Hematopoietic multipotent progenitor cell treated with erythropoietin and hydrocortisone succinate and interleukin-3 and kit ligand, for 17 days (in vitro differentiated cells): ENCODE measurements at regions not wholly inside any gene's neighbourhood (a gene's known extent, or its start where the extent isn't known, plus 50 kb on each side); places are given as distances from the start of the nearest gene placed in this dataset.
"Not testable (repeated sequence)": the region's sequence is repeated elsewhere in the genome, so short reads cannot be mapped to it uniquely, and the experiment has no call there.

Experiments used
- DNase-seq: peaks from one replicate; pipeline ENCODE4 v3.0.0-alpha.2; 2015; ENCODE audit warnings: low spot score

DNA sequence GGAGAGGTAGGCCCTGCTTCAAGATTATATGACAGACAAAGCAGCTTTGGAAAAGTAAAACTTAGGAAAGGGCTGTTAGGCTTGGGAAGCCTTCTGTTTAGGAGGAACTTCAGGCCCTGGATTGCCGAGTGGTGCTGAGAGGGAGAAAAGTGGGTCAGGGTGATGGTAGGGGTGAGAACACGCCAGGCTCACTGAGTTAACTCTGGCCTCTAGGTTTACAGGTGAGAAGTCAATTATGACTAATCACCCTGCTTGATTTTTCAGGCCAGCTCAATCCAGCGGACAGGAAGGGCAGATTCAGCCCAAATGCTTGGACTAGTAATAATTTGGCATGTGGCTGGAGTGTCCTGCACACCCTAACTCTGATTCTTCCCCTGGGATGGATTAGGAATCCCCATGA is 365.1 kb upstream of the LMCD1 start:
- no peak for DNase-seq

DNA sequence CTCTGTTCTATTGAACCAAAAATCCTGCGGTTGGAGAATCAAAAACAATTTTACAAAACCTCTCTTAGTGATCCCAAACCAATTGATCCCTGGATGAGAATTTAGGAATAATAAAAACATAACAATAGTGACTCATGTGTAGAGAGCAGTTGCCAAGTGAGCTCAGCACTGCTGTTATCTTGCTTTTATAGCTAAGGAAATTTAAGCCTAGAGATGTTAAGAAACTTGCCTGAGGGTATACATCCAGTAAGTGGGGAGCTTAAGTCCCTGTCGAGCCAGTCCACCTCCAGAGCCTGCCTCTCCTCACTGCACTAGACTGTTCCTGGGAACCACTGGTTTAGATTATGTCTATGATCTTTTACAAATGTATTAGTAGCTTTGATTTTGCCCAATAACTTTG is 358.4 kb upstream of the LMCD1 start:
- DNase-seq, result no peak

- DNase-seq, result no peak
These were observed 356.0 kb upstream of the LMCD1 start for GRCh38 chr3:8145661-8146060.

- no peak for DNase-seq
These were observed 353.9 kb upstream of the LMCD1 start for GRCh38 chr3:8147711-8148110.

DNA sequence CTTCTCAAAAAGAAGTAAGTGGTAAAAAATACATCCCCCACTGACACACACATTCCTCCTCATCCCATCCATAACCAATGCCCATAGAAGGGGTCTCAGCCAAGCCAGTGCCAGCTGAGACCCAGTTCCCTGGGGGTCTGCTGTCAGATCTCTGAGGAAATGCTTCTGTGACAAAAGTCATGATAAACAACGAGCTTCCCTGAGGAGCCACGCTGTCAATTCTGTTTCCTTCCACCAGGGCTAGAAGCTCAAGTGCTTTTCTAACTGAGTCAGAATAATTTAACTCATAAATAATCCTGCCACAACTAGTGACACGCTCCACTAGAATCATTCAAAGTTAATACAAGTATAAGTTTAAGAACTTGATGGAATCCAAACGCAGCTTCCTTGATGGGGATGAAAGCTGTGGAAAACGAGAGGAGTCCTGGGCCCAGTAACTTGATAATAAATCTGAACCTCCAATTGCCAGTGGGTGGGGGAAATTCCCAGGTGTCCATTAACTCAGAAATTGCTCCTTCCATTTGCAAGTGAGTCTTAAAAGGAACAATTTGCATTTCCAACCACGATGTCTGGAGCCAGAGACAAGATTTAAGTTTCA is 348.7 kb upstream of the LMCD1 start:
- DNase-seq, result no peak

DNA sequence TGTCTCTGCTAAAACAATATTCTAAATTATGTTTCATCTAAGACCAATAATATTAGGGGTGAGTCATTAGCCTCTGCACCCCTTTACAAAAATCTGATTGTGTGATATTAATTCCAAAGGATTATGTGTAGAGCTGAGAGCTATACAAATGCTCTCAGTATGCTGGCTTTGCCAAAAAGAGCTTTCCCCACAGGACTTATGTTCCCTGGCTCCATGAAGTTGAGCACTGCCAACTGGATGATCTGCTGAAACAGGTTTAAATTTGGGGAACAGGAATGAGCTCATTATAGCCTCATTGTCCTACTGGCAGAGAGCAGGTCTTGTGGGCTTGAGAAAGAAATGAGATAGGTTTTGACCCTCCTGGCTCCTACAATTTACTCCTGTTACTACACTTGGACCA is 347.8 kb upstream of the LMCD1 start:
- no peak for DNase-seq

GRCh38 chr3:8154617-8155016 is 347.0 kb upstream of the LMCD1 start:
- no peak for DNase-seq

DNA sequence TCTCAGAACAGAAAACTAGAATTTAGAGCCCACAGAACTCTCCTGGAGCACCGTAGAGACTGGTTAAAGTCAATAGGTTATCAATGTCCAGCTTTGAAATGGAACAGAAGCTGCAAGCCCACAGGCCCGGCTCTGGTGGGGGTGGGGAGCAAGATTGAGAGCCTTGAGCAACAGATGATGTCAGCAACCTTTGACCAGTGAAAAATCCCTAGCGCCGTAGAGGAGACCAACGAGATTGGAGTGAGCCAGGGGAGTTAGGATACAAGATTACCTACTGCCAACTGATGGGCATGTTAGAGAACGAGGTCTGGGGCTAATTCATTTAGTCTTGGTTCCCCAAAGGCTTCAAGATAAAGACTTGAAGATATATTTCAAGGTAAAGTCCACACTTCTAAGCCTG is 345.5 kb upstream of the LMCD1 start:
- DNase-seq, result no peak

GRCh38 chr3:8156831-8157230 is 344.8 kb upstream of the LMCD1 start:
- DNase-seq, result no peak

DNA sequence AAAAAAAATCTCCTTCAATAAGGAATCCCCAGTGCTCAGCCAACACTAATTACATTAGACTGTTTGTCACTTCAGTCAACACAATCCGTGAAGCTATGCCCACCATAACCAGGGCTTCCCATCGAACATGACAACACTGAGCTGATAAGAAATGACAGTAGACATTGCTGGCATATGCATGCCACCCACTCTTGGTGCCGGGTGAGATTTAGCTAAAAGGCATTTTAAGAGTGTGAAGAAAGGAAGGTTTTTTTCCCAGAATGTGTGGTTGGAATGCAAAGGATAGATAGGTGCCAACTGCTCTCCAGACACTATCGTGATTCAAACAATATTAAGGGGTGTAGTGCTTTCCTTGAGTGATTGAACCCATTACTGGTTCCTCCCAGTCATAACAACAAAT is 344.0 kb upstream of the LMCD1 start:
- no peak for DNase-seq

DNA sequence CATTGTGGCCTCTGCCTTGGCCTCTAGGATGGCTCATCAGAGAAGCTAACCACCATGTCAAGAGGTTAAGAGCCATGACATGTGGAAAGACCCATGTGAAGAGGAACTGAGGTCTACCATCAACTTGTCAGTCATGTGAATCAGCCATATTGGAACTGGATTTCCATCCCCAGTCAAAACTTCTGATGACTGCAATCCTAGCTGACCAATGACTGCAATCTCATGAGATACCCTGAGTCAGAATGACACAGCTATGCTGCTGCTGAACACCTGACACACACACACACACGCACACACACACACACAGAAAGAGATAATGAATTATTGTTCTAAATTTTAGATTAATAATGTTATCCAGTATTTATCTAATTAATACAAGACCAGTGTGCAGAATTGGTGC is 337.5 kb upstream of the LMCD1 start:
- no peak for DNase-seq

- DNase-seq, result no peak
These were observed 335.6 kb upstream of the LMCD1 start for GRCh38 chr3:8166014-8166413.

- no peak for DNase-seq
These were observed 330.6 kb upstream of the LMCD1 start for GRCh38 chr3:8170971-8171508.

- no peak for DNase-seq
These were observed 327.7 kb upstream of the LMCD1 start for GRCh38 chr3:8173892-8174291.

DNA sequence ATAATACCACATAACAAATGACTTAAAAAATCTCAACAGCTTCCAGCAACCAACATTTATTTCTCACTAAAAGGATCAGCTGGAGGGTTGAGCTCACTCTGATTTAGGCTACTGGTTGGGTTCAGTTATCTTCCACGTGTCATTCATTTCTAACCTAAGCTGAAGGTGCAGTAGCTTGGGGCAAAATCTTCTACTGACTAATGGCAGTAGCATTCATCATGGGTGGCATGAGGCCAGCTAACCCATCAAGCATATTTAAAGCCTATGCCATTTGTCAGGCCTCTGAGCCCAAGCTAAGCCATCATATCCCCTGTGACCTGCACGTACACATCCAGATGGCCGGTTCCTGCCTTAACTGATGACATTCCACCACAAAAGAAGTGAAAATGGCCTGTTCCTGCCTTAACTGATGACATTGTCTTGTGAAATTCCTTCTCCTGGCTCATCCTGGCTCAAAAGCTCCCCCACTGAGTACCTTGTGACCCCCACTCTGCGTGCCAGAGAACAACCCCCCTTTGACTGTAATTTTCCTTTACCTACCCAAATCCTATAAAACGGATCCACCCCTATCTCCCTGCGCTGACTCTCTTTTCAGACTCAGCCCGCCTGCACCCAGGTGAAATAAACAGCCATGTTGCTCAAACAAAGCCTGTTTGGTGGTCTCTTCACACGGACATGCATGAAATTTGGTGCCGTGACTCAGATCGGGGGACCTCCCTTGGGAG is 324.7 kb upstream of the LMCD1 start:
- DNase-seq, result not testable (repeated sequence)

- not testable (repeated sequence) for DNase-seq
These were observed 323.1 kb upstream of the LMCD1 start for GRCh38 chr3:8178516-8178915.

DNA sequence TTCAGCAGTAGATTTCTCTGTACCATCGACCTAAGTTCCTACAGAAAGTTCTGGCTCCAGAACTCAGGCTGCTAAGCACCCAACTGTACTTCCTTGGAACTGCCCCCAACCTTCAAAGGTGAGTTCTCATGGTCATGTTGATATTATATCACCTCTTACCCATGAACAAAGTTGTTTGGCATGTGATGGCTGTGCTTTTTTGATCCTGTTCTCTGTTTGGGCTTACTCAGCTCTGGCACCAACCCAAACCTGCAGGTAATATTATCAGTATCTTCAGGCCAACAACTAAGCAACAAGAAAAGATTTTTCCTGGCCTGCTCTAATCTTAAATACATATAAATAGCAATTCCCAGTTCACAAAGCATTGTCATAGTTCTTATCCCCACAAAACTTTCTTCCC is 318.7 kb upstream of the LMCD1 start:
- DNase-seq, result no peak

GRCh38 chr3:8183627-8184026 is 318.0 kb upstream of the LMCD1 start:
- DNase-seq, result no peak

DNA sequence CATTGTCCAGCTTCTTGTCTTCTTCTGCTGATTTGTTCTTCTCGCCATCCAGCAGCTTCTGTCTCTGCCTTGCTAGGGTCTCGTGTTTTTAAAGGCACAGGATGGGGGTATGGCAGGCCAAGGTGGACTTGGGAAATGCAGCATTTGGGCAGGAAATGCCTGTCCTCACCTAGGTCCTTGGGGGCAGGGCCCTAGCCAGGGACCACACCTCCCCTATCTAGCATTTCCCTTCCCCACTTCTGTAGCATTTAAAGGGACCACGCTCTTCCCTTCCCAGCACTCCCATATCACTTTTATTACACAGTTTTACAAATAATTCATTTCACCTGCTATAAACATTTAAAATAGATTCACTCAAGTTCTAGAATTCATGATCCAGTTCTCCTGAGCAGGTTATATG is 315.4 kb upstream of the LMCD1 start:
- no peak for DNase-seq

DNA sequence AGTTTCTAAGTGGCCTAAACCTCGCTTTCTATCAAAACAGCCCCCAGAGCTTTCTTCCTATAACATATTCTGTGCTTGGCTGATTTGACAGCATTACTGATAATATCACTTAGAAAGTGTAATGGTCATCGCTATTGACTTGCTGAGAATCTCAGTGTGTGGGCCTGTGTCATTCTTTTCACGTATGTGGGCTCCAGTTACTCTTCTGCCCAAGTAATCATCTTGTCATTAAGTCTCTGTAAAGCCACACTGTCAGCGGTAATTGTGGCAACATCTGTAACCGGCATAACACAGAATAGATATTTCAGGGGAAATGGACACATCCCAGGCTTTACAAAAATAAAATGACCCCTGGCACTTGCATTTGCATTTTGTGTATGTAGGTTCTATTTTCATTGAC is 313.6 kb upstream of the LMCD1 start:
- no peak for DNase-seq

DNA sequence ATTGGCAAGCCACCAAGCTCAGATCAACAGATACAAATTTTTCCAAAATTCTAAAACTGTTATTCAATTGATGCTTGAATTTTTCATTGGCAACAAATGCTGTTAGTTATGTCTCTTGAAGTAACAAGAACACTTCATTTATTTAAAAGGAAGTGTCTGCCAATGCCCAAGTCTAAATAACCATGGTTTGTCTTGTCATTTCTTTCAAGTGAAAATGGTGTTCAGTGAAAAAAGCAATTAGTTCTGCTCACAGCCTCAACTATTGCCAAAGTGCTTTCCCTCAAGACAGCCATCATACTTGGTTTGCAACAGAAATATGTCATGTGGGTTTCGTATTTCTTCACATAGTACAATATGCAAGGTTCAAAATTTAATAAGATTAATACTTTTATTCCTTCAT is 312.6 kb upstream of the LMCD1 start:
- DNase-seq, result no peak

DNA sequence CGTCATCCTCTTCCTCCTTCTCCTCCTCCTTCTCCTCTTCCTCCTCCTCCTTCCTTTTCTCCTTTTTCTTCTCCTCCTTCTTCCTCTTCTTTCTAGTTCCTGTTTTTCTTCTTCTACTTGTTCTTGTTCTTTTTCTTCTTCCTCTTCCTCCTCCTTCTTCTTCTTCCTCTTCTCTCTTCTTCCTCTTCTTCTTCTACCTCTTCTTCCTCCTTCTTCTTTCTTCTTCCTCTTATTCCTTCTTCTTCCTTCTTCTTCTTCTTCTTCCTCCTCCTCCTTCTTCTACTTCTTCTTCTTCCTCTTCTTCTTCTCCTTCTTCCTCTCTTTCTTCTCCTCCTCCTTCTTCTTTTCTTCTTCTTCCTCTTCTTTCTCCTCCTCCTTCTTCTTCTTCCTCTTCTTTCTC is 310.2 kb upstream of the LMCD1 start:
- no peak for DNase-seq

DNA sequence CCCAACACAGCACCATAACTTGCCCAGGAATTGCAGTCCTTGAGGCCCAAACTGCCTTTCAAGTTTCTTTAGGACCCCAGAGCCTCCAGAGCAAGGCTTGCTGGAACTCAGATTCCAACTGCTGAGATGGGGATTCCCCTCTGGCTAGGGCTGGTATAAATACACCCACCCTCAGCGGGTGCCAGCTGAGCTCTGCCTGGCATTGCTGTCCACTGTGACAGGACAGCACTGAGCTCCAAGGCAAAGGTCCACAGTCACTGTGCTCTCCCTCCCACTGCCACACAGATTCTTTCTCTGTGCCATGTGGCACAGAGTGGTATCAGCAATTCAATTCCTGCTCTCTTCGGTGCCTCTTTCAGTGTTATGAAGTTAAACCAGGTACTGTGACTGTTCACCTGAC is 304.2 kb upstream of the LMCD1 start:
- DNase-seq, result no peak

DNA sequence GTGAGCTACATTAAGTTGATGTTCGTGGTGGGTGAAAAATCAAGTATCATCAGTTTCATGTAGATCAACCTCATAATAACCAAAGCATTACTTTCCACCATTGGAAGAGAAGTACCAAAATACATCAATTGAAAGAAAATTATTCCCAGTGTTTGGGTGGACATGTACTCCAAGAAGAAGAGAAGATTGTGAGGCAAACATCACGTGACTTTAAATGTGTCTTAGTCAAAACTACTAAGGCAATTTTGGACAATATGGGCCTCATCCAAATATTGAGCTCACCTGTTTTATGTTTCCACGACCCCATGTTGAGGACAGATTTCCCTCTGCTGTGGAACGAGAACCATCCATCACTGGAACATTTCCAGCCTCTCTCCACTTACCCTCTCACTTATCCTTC is 303.0 kb upstream of the LMCD1 start:
- DNase-seq, result no peak
